ENCODE measurements at regions not wholly inside any gene's neighbourhood (a gene's known extent, or its start where the extent isn't known, plus 50 kb on each side); places are given as distances from the start of the nearest gene placed in this dataset.

- TF ChIP-seq CTCF (IDR thresholded peaks at IDR 0.05; ENCODE audit: low read depth, low read length, poor library complexity, severe bottlenecking) = no peak
- no peak for TF ChIP-seq EZH2phosphoT487 (IDR thresholded peaks at IDR 0.05; ENCODE audit: borderline replicate concordance, low read length)
These were observed 855.8 kb upstream of the LRRC4C start for GRCh38 chr11:42315267-42315666.

Data from DOHH2 (cell line).